GM12892 (cell line): ENCODE measurements at regions not wholly inside any gene's neighbourhood (a gene's known extent, or its start where the extent isn't known, plus 50 kb on each side); places are given as distances from the start of the nearest gene placed in this dataset.

Experiments used
- POLR2A ChIP-seq: IDR thresholded peaks from 2 replicates; pipeline ENCODE4 v1.6.1; 2011; ENCODE audit warnings: low read depth, low read length, control low read depth
- POLR2AphosphoS5 ChIP-seq: IDR thresholded peaks from 2 replicates; pipeline ENCODE4 v1.6.1; 2011; ENCODE audit warnings: low read depth, low read length, control low read depth

- no peak for TF ChIP-seq POLR2A
- TF ChIP-seq POLR2AphosphoS5, result no peak
Measured at GRCh38 chr7:131943646-131944045, 387.2 kb upstream of the PODXL start.
